AG09319 (cell line): ENCODE measurements at regions not wholly inside any gene's neighbourhood (a gene's known extent, or its start where the extent isn't known, plus 50 kb on each side); places are given as distances from the start of the nearest gene placed in this dataset.

Experiments used
- DNase-seq: peaks from one replicate; pipeline ENCODE4 v3.0.0-alpha.2; 2010; ENCODE audit warnings: low read depth; ENCODE audit errors: extremely low read depth
- CTCF ChIP-seq: IDR thresholded peaks from 2 replicates; pipeline ENCODE4 v1.5.1; 2011; ENCODE audit warnings: low read depth, mild to moderate bottlenecking, inconsistent platforms, low read length, moderate library complexity

GRCh38 chr12:61385771-61386170 lies 874.4 kb upstream of the USP15 start:
- no peak for DNase-seq
- no peak for TF ChIP-seq CTCF

- no peak for DNase-seq
- TF ChIP-seq CTCF: no peak
Observed at GRCh38 chr12:61397668-61398067, 862.5 kb upstream of the USP15 start.

- TF ChIP-seq CTCF: no peak
- no peak for DNase-seq
Observed at GRCh38 chr12:61412201-61412600, 848.0 kb upstream of the USP15 start.

GRCh38 chr12:61414470-61414869 lies 845.7 kb upstream of the USP15 start:
- DNase-seq: no peak
- no peak for TF ChIP-seq CTCF

GRCh38 chr12:61422786-61423185 lies 837.4 kb upstream of the USP15 start:
- TF ChIP-seq CTCF: no peak
- no peak for DNase-seq

GRCh38 chr12:61452076-61452475 lies 808.1 kb upstream of the USP15 start:
- no peak for TF ChIP-seq CTCF
- no peak for DNase-seq

GRCh38 chr12:61487728-61488127 lies 772.5 kb upstream of the USP15 start:
- no peak for TF ChIP-seq CTCF
- no peak for DNase-seq
